ENCODE measurements at regions not wholly inside any gene's neighbourhood (a gene's known extent, or its start where the extent isn't known, plus 50 kb on each side); places are given as distances from the start of the nearest gene placed in this dataset.

- intact Hi-C loops (cut with micrococcal nuclease; ENCODE audit: unreplicated experiment) = no loop called here
- Mint-ChIP-seq H3K27me3 (ENCODE audit: unreplicated experiment) (peaks cover 13% of the 10 kb centered on the region), H3K9me3 (ENCODE audit: low read depth, unreplicated experiment) (no peaks in the 10 kb centered on the region), H3K36me3 (ENCODE audit: insufficient read depth, unreplicated experiment) (no peaks in the 10 kb centered on the region), H3K4me1 (ENCODE audit: low read depth, unreplicated experiment) (no peaks in the 10 kb centered on the region), H3K4me3 (ENCODE audit: low read depth, unreplicated experiment) (no peak overlapping the region), H3K27ac (ENCODE audit: unreplicated experiment) (no peak overlapping the region)
- DNase-seq = no peak
- CTCF ChIA-PET = interaction anchor here (0.7 kb wide), 1 partner anchor 409 kb away, joined by 5 read pairs; no protein-coding TSS in a partner anchor
- no TSS peak for BruUV-seq (replicated peaks)
- TF ChIP-seq CTCF (IDR thresholded peaks at IDR 0.05; ENCODE audit: unreplicated experiment) = no peak
Measured at GRCh38 chrX:125198546-125198945, 121.1 kb upstream of the TEX13C start.

- CTCF ChIA-PET = interaction anchor here (0.7 kb wide), 1 partner anchor 924 kb away, joined by 12 read pairs; no protein-coding TSS in a partner anchor
- Mint-ChIP-seq H3K36me3 (ENCODE audit: insufficient read depth, unreplicated experiment) (no peaks in the 10 kb centered on the region), H3K27ac (ENCODE audit: unreplicated experiment) (no peak overlapping the region), H3K4me1 (ENCODE audit: low read depth, unreplicated experiment) (no peaks in the 10 kb centered on the region), H3K9me3 (ENCODE audit: low read depth, unreplicated experiment) (peaks cover 4% of the 10 kb centered on the region), H3K4me3 (ENCODE audit: low read depth, unreplicated experiment) (no peak overlapping the region), H3K27me3 (ENCODE audit: unreplicated experiment) (peaks cover 23% of the 10 kb centered on the region)
- intact Hi-C loops (cut with micrococcal nuclease; ENCODE audit: unreplicated experiment) = no loop called here
- DNase-seq = no peak
- no peak for TF ChIP-seq CTCF (IDR thresholded peaks at IDR 0.05; ENCODE audit: unreplicated experiment)
- BruUV-seq (replicated peaks) = no TSS peak
Measured at GRCh38 chrX:125202591-125203248, 117.0 kb upstream of the TEX13C start.

- CTCF ChIA-PET = interaction anchor here (0.7 kb wide), 1 partner anchor 925 kb away, joined by 12 read pairs; no protein-coding TSS in a partner anchor
- Mint-ChIP-seq H3K9me3 (ENCODE audit: low read depth, unreplicated experiment) (peaks cover 4% of the 10 kb centered on the region), H3K4me1 (ENCODE audit: low read depth, unreplicated experiment) (no peaks in the 10 kb centered on the region), H3K27ac (ENCODE audit: unreplicated experiment) (no peak overlapping the region), H3K36me3 (ENCODE audit: insufficient read depth, unreplicated experiment) (no peaks in the 10 kb centered on the region), H3K27me3 (ENCODE audit: unreplicated experiment) (peaks cover 23% of the 10 kb centered on the region), H3K4me3 (ENCODE audit: low read depth, unreplicated experiment) (no peak overlapping the region)
- no TSS peak for BruUV-seq (replicated peaks)
- no peak for TF ChIP-seq CTCF (IDR thresholded peaks at IDR 0.05; ENCODE audit: unreplicated experiment)
- intact Hi-C loops (cut with micrococcal nuclease; ENCODE audit: unreplicated experiment) = no loop called here
- DNase-seq = no peak
Measured at GRCh38 chrX:125203365-125203736, 116.3 kb upstream of the TEX13C start.

- Mint-ChIP-seq H3K9me3 (ENCODE audit: low read depth, unreplicated experiment) (peaks cover 4% of the 10 kb centered on the region), H3K27ac (ENCODE audit: unreplicated experiment) (no peak overlapping the region), H3K4me3 (ENCODE audit: low read depth, unreplicated experiment) (peak overlapping the region; percentile 40), H3K36me3 (ENCODE audit: insufficient read depth, unreplicated experiment) (no peaks in the 10 kb centered on the region), H3K27me3 (ENCODE audit: unreplicated experiment) (peaks cover 23% of the 10 kb centered on the region), H3K4me1 (ENCODE audit: low read depth, unreplicated experiment) (no peaks in the 10 kb centered on the region)
- TF ChIP-seq CTCF (IDR thresholded peaks at IDR 0.05; ENCODE audit: unreplicated experiment) = no peak
- DNase-seq = no peak
- intact Hi-C loops (cut with micrococcal nuclease; ENCODE audit: unreplicated experiment) = no loop called here
- BruUV-seq (replicated peaks) = no TSS peak
- CTCF ChIA-PET = interaction anchor here (0.7 kb wide), 2 partner anchors 925 to 1020 kb away, joined by 3 to 12 read pairs; no protein-coding TSS in a partner anchor
Measured at GRCh38 chrX:125203737-125204578, 115.7 kb upstream of the TEX13C start.
